Fibroblast of villous mesenchyme (primary cell): ENCODE measurements at regions not wholly inside any gene's neighbourhood (a gene's known extent, or its start where the extent isn't known, plus 50 kb on each side); places are given as distances from the start of the nearest gene placed in this dataset.

Source experiments
- DNase-seq: peaks from one replicate; pipeline ENCODE4 v3.0.0-alpha.2; 2010; ENCODE audit warnings: low read depth
- H3K4me3 ChIP-seq: 2 replicates; pipeline ENCODE4 v1.5.1; 2011; ENCODE audit warnings: low read depth, mild to moderate bottlenecking, low read length
- CTCF ChIP-seq: IDR thresholded peaks from 2 replicates; pipeline ENCODE4 v1.5.1; 2012; ENCODE audit warnings: low read depth, mild to moderate bottlenecking, low read length; ENCODE audit not compliant: insufficient read depth

GRCh38 chr3:194003114-194004057 lies 132.6 kb upstream of the HES1 start:
- H3K4me3 ChIP-seq: peak overlapping the region; percentile 45
- DNase-seq: peak; percentile 99
- no peak for TF ChIP-seq CTCF

- H3K4me3 ChIP-seq: no peak overlapping the region
- DNase-seq: peak; percentile 18
- TF ChIP-seq CTCF: no peak
These were observed 129.9 kb upstream of the HES1 start for GRCh38 chr3:194005930-194006501.

GRCh38 chr3:194007592-194008337 lies 128.2 kb upstream of the HES1 start:
- DNase-seq: no peak
- no peak for TF ChIP-seq CTCF

GRCh38 chr3:194009019-194009418 lies 126.9 kb upstream of the HES1 start:
- DNase-seq: no peak
- no peak overlapping the region for H3K4me3 ChIP-seq
- TF ChIP-seq CTCF: no peak

More at GRCh38 chr3:194007592-194008337, 128.2 kb upstream of the HES1 start:
- no peak overlapping the region for H3K4me3 ChIP-seq

GRCh38 chr3:194009892-194010533 lies 125.9 kb upstream of the HES1 start:
- no peak overlapping the region for H3K4me3 ChIP-seq
- TF ChIP-seq CTCF: no peak
- DNase-seq: no peak

GRCh38 chr3:194011807-194012206 lies 124.1 kb upstream of the HES1 start:
- no peak for DNase-seq
- TF ChIP-seq CTCF: no peak
- no peak overlapping the region for H3K4me3 ChIP-seq
